Stimulated activated effector memory CD8-positive, alpha-beta T cell treated with anti-CD3 and anti-CD28 coated beads, Interleukin-12 subunit alpha, Interleukin-12 subunit beta, amount 100 ng/mL, for 72 hours (primary cell): ENCODE measurements at regions not wholly inside any gene's neighbourhood (a gene's known extent, or its start where the extent isn't known, plus 50 kb on each side); places are given as distances from the start of the nearest gene placed in this dataset.

Experiments used
- ATAC-seq: fragments of 150-1000 bp; cut with Tn5 transposase; 2 replicates; pipeline ENCODE4 v1.10.0; 2021
- DNase-seq, 2 donors: peaks; one replicate each; pipeline ENCODE4 v3.0.0; 2021 to 2022; ENCODE audit warnings: low spot score in 2 of 2
- H3K27ac Mint-ChIP-seq: one replicate; pipeline ENCODE4 v1.8.0; 2022; ENCODE audit warnings: mild to moderate bottlenecking, mixed read lengths
- H3K36me3 Mint-ChIP-seq: one replicate; pipeline ENCODE4 v1.8.0; 2022; ENCODE audit warnings: mild to moderate bottlenecking, mixed read lengths
- H3K4me1 Mint-ChIP-seq: one replicate; pipeline ENCODE4 v1.8.0; 2022; ENCODE audit warnings: mixed read lengths
- H3K4me3 Mint-ChIP-seq: one replicate; pipeline ENCODE4 v1.8.0; 2022; ENCODE audit warnings: mild to moderate bottlenecking, mixed read lengths
- H3K9me3 Mint-ChIP-seq: one replicate; pipeline ENCODE4 v1.8.0; 2022; ENCODE audit warnings: mixed read lengths

- no peak for DNase-seq
- Mint-ChIP-seq H3K9me3 (no peaks in the 10 kb centered on the region), H3K4me1 (no peaks in the 10 kb centered on the region), H3K27ac (no peak overlapping the region), H3K36me3 (no peaks in the 10 kb centered on the region), H3K4me3 (no peak overlapping the region)
- no peak for ATAC-seq
Observed at GRCh38 chr18:56171848-56172247, 466.5 kb downstream of the TXNL1 start.

- H3K4me3 Mint-ChIP-seq = no peak overlapping the region
- ATAC-seq (no peak), DNase-seq (no peak)
- no peak overlapping the region for H3K27ac Mint-ChIP-seq
- no peaks in the 10 kb centered on the region for H3K9me3 Mint-ChIP-seq
- H3K4me1 Mint-ChIP-seq = no peaks in the 10 kb centered on the region
- no peaks in the 10 kb centered on the region for H3K36me3 Mint-ChIP-seq
Observed at GRCh38 chr18:56168049-56168781, 470.2 kb downstream of the TXNL1 start.

GRCh38 chr18:56167366-56167765, 471.0 kb downstream of the TXNL1 start:
- Mint-ChIP-seq H3K4me1 (no peaks in the 10 kb centered on the region), H3K4me3 (no peak overlapping the region), H3K27ac (no peak overlapping the region), H3K9me3 (no peaks in the 10 kb centered on the region), H3K36me3 (no peaks in the 10 kb centered on the region)
- no peak for ATAC-seq
- no peak for DNase-seq

GRCh38 chr18:56166914-56167313, 471.5 kb downstream of the TXNL1 start:
- ATAC-seq (no peak), DNase-seq (no peak)
- H3K4me3 Mint-ChIP-seq = no peak overlapping the region
- no peak overlapping the region for H3K27ac Mint-ChIP-seq
- no peaks in the 10 kb centered on the region for H3K9me3 Mint-ChIP-seq
- no peaks in the 10 kb centered on the region for H3K36me3 Mint-ChIP-seq
- no peaks in the 10 kb centered on the region for H3K4me1 Mint-ChIP-seq

- ATAC-seq (no peak), DNase-seq (no peak)
- Mint-ChIP-seq H3K9me3 (no peaks in the 10 kb centered on the region), H3K4me3 (no peak overlapping the region), H3K36me3 (no peaks in the 10 kb centered on the region), H3K4me1 (no peaks in the 10 kb centered on the region), H3K27ac (no peak overlapping the region)
Observed at GRCh38 chr18:56165601-56166355, 472.6 kb downstream of the TXNL1 start.

GRCh38 chr18:56162311-56163265, 475.8 kb downstream of the TXNL1 start:
- Mint-ChIP-seq H3K9me3 (peaks cover 3% of the 10 kb centered on the region), H3K27ac (no peak overlapping the region), H3K4me1 (no peaks in the 10 kb centered on the region), H3K4me3 (no peak overlapping the region), H3K36me3 (no peaks in the 10 kb centered on the region)
- DNase-seq = no peak
- ATAC-seq = no peak

- Mint-ChIP-seq H3K4me3 (no peak overlapping the region), H3K36me3 (no peaks in the 10 kb centered on the region), H3K9me3 (peaks cover 3% of the 10 kb centered on the region), H3K27ac (no peak overlapping the region), H3K4me1 (no peaks in the 10 kb centered on the region)
- ATAC-seq = no peak
- no peak for DNase-seq
Observed at GRCh38 chr18:56161566-56162260, 476.7 kb downstream of the TXNL1 start.

- peaks cover 6% of the 10 kb centered on the region for H3K9me3 Mint-ChIP-seq
- no peak overlapping the region for H3K27ac Mint-ChIP-seq
- DNase-seq = no peak
- no peak for ATAC-seq
- H3K4me1 Mint-ChIP-seq = no peaks in the 10 kb centered on the region
- no peaks in the 10 kb centered on the region for H3K36me3 Mint-ChIP-seq
- no peak overlapping the region for H3K4me3 Mint-ChIP-seq
Observed at GRCh38 chr18:56158676-56159075, 479.7 kb downstream of the TXNL1 start.

GRCh38 chr18:56157541-56157940, 480.9 kb downstream of the TXNL1 start:
- ATAC-seq (no peak), DNase-seq (no peak)
- Mint-ChIP-seq H3K4me1 (no peaks in the 10 kb centered on the region), H3K36me3 (no peaks in the 10 kb centered on the region), H3K4me3 (no peak overlapping the region), H3K9me3 (peaks cover 6% of the 10 kb centered on the region), H3K27ac (no peak overlapping the region)

- no peaks in the 10 kb centered on the region for H3K4me1 Mint-ChIP-seq
- no peak overlapping the region for H3K27ac Mint-ChIP-seq
Observed at GRCh38 chr18:56152551-56153310, 485.7 kb downstream of the TXNL1 start.

GRCh38 chr18:56148373-56148772, 490.0 kb downstream of the TXNL1 start:
- Mint-ChIP-seq H3K27ac (no peak overlapping the region), H3K4me1 (no peaks in the 10 kb centered on the region), H3K36me3 (no peaks in the 10 kb centered on the region), H3K9me3 (peaks cover 11% of the 10 kb centered on the region), H3K4me3 (no peak overlapping the region)
- DNase-seq (no peak), ATAC-seq (no peak)

More at GRCh38 chr18:56152551-56153310, 485.7 kb downstream of the TXNL1 start:
- Mint-ChIP-seq H3K36me3 (no peaks in the 10 kb centered on the region), H3K9me3 (peaks cover 9% of the 10 kb centered on the region), H3K4me3 (no peak overlapping the region)
- ATAC-seq (no peak), DNase-seq (no peak)

- DNase-seq (no peak), ATAC-seq (no peak)
- Mint-ChIP-seq H3K27ac (no peak overlapping the region), H3K4me3 (no peak overlapping the region), H3K4me1 (no peaks in the 10 kb centered on the region), H3K9me3 (peaks cover 11% of the 10 kb centered on the region), H3K36me3 (no peaks in the 10 kb centered on the region)
Observed at GRCh38 chr18:56146565-56146964, 491.8 kb downstream of the TXNL1 start.

- H3K36me3 Mint-ChIP-seq = no peaks in the 10 kb centered on the region
- ATAC-seq (no peak), DNase-seq (no peak)
- H3K27ac Mint-ChIP-seq = no peak overlapping the region
- H3K4me1 Mint-ChIP-seq = no peaks in the 10 kb centered on the region
- peaks cover 8% of the 10 kb centered on the region for H3K9me3 Mint-ChIP-seq
- H3K4me3 Mint-ChIP-seq = no peak overlapping the region
Observed at GRCh38 chr18:56142001-56142400, 496.4 kb downstream of the TXNL1 start.

GRCh38 chr18:56139792-56140254, 498.6 kb downstream of the TXNL1 start:
- no peak for ATAC-seq
- Mint-ChIP-seq H3K4me3 (no peak overlapping the region), H3K36me3 (no peaks in the 10 kb centered on the region), H3K9me3 (peaks cover 6% of the 10 kb centered on the region), H3K4me1 (no peaks in the 10 kb centered on the region), H3K27ac (no peak overlapping the region)
- DNase-seq = no peak
